GM23338 (cell line): ENCODE measurements at regions not wholly inside any gene's neighbourhood (a gene's known extent, or its start where the extent isn't known, plus 50 kb on each side); places are given as distances from the start of the nearest gene placed in this dataset.

Experiments
- ATAC-seq: fragments of 200-7000 bp; cut with Tn5 transposase; 3 replicates; pipeline ENCODE4 v1.9.1; 2020
- DNase-seq: peaks from one replicate; pipeline ENCODE4 v3.0.0-alpha.2; 2015; ENCODE audit warnings: low spot score
- H2AFZ ChIP-seq: fragments of 200-600 bp; sonication (generic); 2 replicates; pipeline ENCODE4 v1.8.0; 2016; ENCODE audit warnings: antibody characterized with exemption, mild to moderate bottlenecking, moderate library complexity
- H3F3A ChIP-seq: fragments of 200-600 bp; sonication (generic); replicated peaks from 2 replicates; pipeline ENCODE4 v1.8.0; 2017; ENCODE audit warnings: antibody characterized with exemption, mixed run types, low read depth
- H3K27ac ChIP-seq: fragments of 200-600 bp; sonication (generic); 2 replicates; pipeline ENCODE4 v1.6.1; 2016; ENCODE audit warnings: low read depth
- H3K27me3 ChIP-seq: fragments of 200-600 bp; sonication (generic); 2 replicates; pipeline ENCODE4 v1.8.0; 2016; ENCODE audit warnings: mild to moderate bottlenecking, mixed run types, moderate library complexity; ENCODE audit not compliant: insufficient read depth
- H3K36me3 ChIP-seq: fragments of 200-600 bp; sonication (generic); 2 replicates; pipeline ENCODE4 v1.8.0; 2016; ENCODE audit warnings: mild to moderate bottlenecking; ENCODE audit not compliant: insufficient read depth
- H3K4me1 ChIP-seq: fragments of 200-600 bp; sonication (generic); 2 replicates; pipeline ENCODE4 v1.8.0; 2016; ENCODE audit warnings: mild to moderate bottlenecking, moderate library complexity; ENCODE audit not compliant: insufficient read depth
- H3K4me2 ChIP-seq: fragments of 200-600 bp; sonication (generic); 2 replicates; pipeline ENCODE4 v1.7.1; 2017; ENCODE audit warnings: mixed run types
- H3K4me3 ChIP-seq: fragments of 200-600 bp; sonication (generic); 2 replicates; pipeline ENCODE4 v1.6.1; 2016; ENCODE audit warnings: mixed run types
- H3K79me2 ChIP-seq: fragments of 200-600 bp; sonication (generic); replicated peaks from 2 replicates; pipeline ENCODE4 v1.8.0; 2017; ENCODE audit warnings: mild to moderate bottlenecking; ENCODE audit not compliant: insufficient read depth
- H3K9me2 ChIP-seq: fragments of 200-600 bp; sonication (generic); 2 replicates; pipeline ENCODE4 v1.8.0; 2017; ENCODE audit not compliant: insufficient read depth
- H4K20me1 ChIP-seq: fragments of 200-600 bp; sonication (generic); replicated peaks from 2 replicates; pipeline ENCODE4 v1.8.0; 2017; ENCODE audit warnings: mild to moderate bottlenecking; ENCODE audit not compliant: insufficient read depth
- H3K27ac Mint-ChIP-seq: 2 replicates; pipeline ENCODE4 v1.8.0; 2020; ENCODE audit warnings: inconsistent platforms, mild to moderate bottlenecking, moderate library complexity, mixed read lengths
- H3K27me3 Mint-ChIP-seq: 3 replicates; pipeline ENCODE4 v1.8.0; 2022; ENCODE audit warnings: low read depth, mild to moderate bottlenecking, moderate library complexity, mixed read lengths, inconsistent platforms; ENCODE audit not compliant: insufficient read depth, poor library complexity
- H3K36me3 Mint-ChIP-seq: 3 replicates; pipeline ENCODE4 v1.8.0; 2021; ENCODE audit warnings: low read depth, mild to moderate bottlenecking, inconsistent platforms, moderate library complexity, mixed read lengths
- H3K4me1 Mint-ChIP-seq: 3 replicates; pipeline ENCODE4 v1.8.0; 2020; ENCODE audit warnings: mild to moderate bottlenecking, inconsistent platforms, mixed read lengths
- H3K4me3 Mint-ChIP-seq: 3 replicates; pipeline ENCODE4 v1.8.0; 2021; ENCODE audit warnings: moderate library complexity, mild to moderate bottlenecking, inconsistent platforms, mixed read lengths
- H3K9me3 Mint-ChIP-seq: 3 replicates; pipeline ENCODE4 v1.8.0; 2020; ENCODE audit warnings: moderate library complexity, mild to moderate bottlenecking, inconsistent platforms, mixed read lengths
- CREB1 ChIP-seq: fragments of 250-450 bp; sonication (Bioruptor Pico); IDR thresholded peaks from 2 replicates; pipeline ENCODE4 v1.5.0; 2020; ENCODE audit warnings: low read depth, mild to moderate bottlenecking, moderate library complexity
- CTCF ChIP-seq, 2 experiments: fragments of 200-600 bp in 1 of 2; sonication (generic) in 1 of 2; conservative IDR thresholded peaks; 2 replicates each; pipeline versions ENCODE4 v1.5.1 to v1.6.1; 2016 to 2017; ENCODE audit warnings: antibody characterized with exemption in 2 of 2, low read depth in 2 of 2, mild to moderate bottlenecking in 2 of 2, moderate library complexity in 1 of 2
- ETS1 ChIP-seq: IDR thresholded peaks from 2 replicates; pipeline ENCODE4 v1.6.1; 2016; ENCODE audit warnings: antibody characterized with exemption
- EZH2 ChIP-seq: fragments of 200-600 bp; sonication (generic); IDR thresholded peaks from one replicate; pipeline ENCODE4 v1.8.0; 2017; ENCODE audit warnings: antibody characterized with exemption, mild to moderate bottlenecking, low read depth; ENCODE audit not compliant: unreplicated experiment
- EZH2phosphoT487 ChIP-seq: fragments of 200-600 bp; sonication (generic); IDR thresholded peaks from one replicate; pipeline ENCODE4 v1.8.1; 2018; ENCODE audit warnings: antibody characterized with exemption; ENCODE audit not compliant: unreplicated experiment
- JUNB ChIP-seq: IDR thresholded peaks from one replicate; pipeline ENCODE4 v1.6.1; 2016; ENCODE audit warnings: antibody characterized with exemption; ENCODE audit not compliant: unreplicated experiment
- NANOG ChIP-seq: IDR thresholded peaks from 2 replicates; pipeline ENCODE4 v1.6.1; 2016; ENCODE audit warnings: antibody characterized with exemption, borderline replicate concordance
- POLR2AphosphoS5 ChIP-seq: IDR thresholded peaks from 2 replicates; pipeline ENCODE4 v1.6.1; 2016; ENCODE audit warnings: antibody characterized with exemption, low read depth
- REST ChIP-seq: IDR thresholded peaks from one replicate; pipeline ENCODE4 v1.6.1; 2018; ENCODE audit warnings: antibody characterized with exemption; ENCODE audit not compliant: unreplicated experiment
- STAT1 ChIP-seq: IDR thresholded peaks from one replicate; pipeline ENCODE4 v1.6.1; 2016; ENCODE audit warnings: antibody characterized with exemption; ENCODE audit not compliant: unreplicated experiment
- ZNF114 ChIP-seq: fragments of 250-450 bp; sonication (Bioruptor Pico); IDR thresholded peaks from 2 replicates; pipeline ENCODE4 v1.5.0; 2020; ENCODE audit warnings: mild to moderate bottlenecking, moderate library complexity
- ZNF331 ChIP-seq: fragments of 250-450 bp; sonication (Bioruptor Pico); IDR thresholded peaks from 2 replicates; pipeline ENCODE4 v1.5.0; 2020; ENCODE audit warnings: low read depth, mild to moderate bottlenecking, moderate library complexity
- ZNF462 ChIP-seq: fragments of 250-450 bp; sonication (Bioruptor Pico); IDR thresholded peaks from 2 replicates; pipeline ENCODE4 v1.5.0; 2020; ENCODE audit warnings: mild to moderate bottlenecking, moderate library complexity

GRCh38 chr5:89973516-89973915, 436.0 kb downstream of the CETN3 start:
- H3K4me3 Mint-ChIP-seq, result no peak overlapping the region
- H4K20me1 ChIP-seq, result no peaks in the 10 kb centered on the region

More at GRCh38 chr5:89973516-89973915, 436.0 kb downstream of the CETN3 start:
- ATAC-seq (no peak), DNase-seq (no peak)
- H3F3A ChIP-seq, result no peaks in the 10 kb centered on the region
- no peaks in the 10 kb centered on the region for H3K36me3 Mint-ChIP-seq
- H3K4me2 ChIP-seq, result no peak overlapping the region
- no peaks in the 10 kb centered on the region for H3K4me1 Mint-ChIP-seq
- no peaks in the 10 kb centered on the region for H3K9me2 ChIP-seq
- no peaks in the 10 kb centered on the region for H3K4me1 ChIP-seq
- no peak overlapping the region for H2AFZ ChIP-seq
- H3K4me3 ChIP-seq, result no peak overlapping the region
- no peaks in the 10 kb centered on the region for H3K79me2 ChIP-seq
- H3K27ac Mint-ChIP-seq, result no peak overlapping the region
- H3K27me3 ChIP-seq, result no peaks in the 10 kb centered on the region
- H3K36me3 ChIP-seq, result no peaks in the 10 kb centered on the region
- no peak for TF ChIP-seq ETS1
- no peak for TF ChIP-seq JUNB
- no peak for TF ChIP-seq NANOG
- no peak for TF ChIP-seq STAT1
- TF ChIP-seq POLR2AphosphoS5, result no peak
- no peak for TF ChIP-seq EZH2phosphoT487
- TF ChIP-seq CREB1, result no peak
- TF ChIP-seq ZNF462 (CRISPR knock-in tag), result no peak
- no peak for TF ChIP-seq EZH2
- TF ChIP-seq CTCF (conservative IDR thresholded peaks at IDR 0.05; ENCODE audit: low read depth in 2 of 2), result no peak
- TF ChIP-seq ZNF331, result no peak
- no peak for TF ChIP-seq ZNF114 (CRISPR knock-in tag)
- no peak for TF ChIP-seq REST
- peaks cover 2% of the 10 kb centered on the region for H3K27me3 Mint-ChIP-seq
- H3K9me3 Mint-ChIP-seq, result no peaks in the 10 kb centered on the region
- no peak overlapping the region for H3K27ac ChIP-seq
